ENCODE measurements at regions not wholly inside any gene's neighbourhood (a gene's known extent, or its start where the extent isn't known, plus 50 kb on each side); places are given as distances from the start of the nearest gene placed in this dataset.

DNA sequence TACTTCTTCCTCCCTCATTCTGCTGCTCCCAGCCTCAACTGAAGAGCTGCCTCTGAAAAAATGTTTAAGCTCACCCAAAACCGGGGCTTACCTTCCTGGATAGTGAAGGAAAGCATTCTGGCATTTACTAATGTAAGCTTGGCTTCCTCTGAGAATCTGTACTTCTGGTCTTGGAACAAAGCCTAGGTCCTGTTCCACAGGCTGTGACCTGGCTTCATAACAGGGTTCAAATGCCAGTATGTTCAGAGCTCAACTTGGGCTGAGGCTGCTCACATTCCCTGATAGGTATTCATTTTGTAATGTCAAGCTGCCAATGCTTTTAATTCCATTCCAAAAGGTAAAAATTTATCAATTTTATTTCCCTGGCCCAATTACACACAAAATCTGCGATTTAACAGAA is 411.7 kb upstream of the KCNN2 start:
- in situ Hi-C loops (cut with MboI; ENCODE audit: low sequenced_read_pairs) (no loop called here), intact Hi-C loops (cut with micrococcal nuclease) (no loop called here), dilution Hi-C loops (cut with HindIII; ENCODE audit: low sequenced_read_pairs, unreplicated experiment) (no loop called here)
- Histone ChIP-seq H3K56ac (ENCODE audit: extremely low read depth, insufficient read depth, low read length) (no peak overlapping the region), H2BK20ac (ENCODE audit: low read depth, low read length) (no peak overlapping the region), H3K27ac (ENCODE audit: insufficient read depth, low read length) (no peak overlapping the region), H4K8ac (ENCODE audit: low read depth in 2 of 2, low read length in 2 of 2) (no peak overlapping the region), H2BK120ac (ENCODE audit: low read depth, low read length) (no peak overlapping the region), H3K4ac (ENCODE audit: low read depth, low read length) (no peak overlapping the region), H4K91ac (ENCODE audit: insufficient read depth, low read depth, low read length) (no peak overlapping the region), H3K23ac (ENCODE audit: low read depth, low read length) (no peak overlapping the region), H3K4me2 (ENCODE audit: low read depth, low read length) (no peak overlapping the region), H3K79me1 (ENCODE audit: low read depth in 1 of 2, low read length in 2 of 2) (no peaks in the 10 kb centered on the region), H3K4me1 (ENCODE audit: control insufficient read depth, insufficient read depth, low read length) (no peaks in the 10 kb centered on the region), H2AK9ac (replicated peaks; ENCODE audit: low read depth, low read length, poor library complexity) (no peak overlapping the region), H2AK5ac (ENCODE audit: low read depth, low read length) (no peak overlapping the region), H3K27me3 (ENCODE audit: control insufficient read depth, insufficient read depth, low read length) (no peaks in the 10 kb centered on the region), H3K9me1 (ENCODE audit: insufficient read depth, low read length) (no peaks in the 10 kb centered on the region), H2BK15ac (ENCODE audit: low read depth, low read length) (no peak overlapping the region), H3K36me3 (ENCODE audit: control insufficient read depth, insufficient read depth, low read length) (no peaks in the 10 kb centered on the region), H3K9ac (ENCODE audit: low read depth, low read length) (no peak overlapping the region), H2AFZ (replicated peaks; ENCODE audit: low read length, poor library complexity) (no peak overlapping the region), H3K14ac (replicated peaks; ENCODE audit: low read depth, low read length) (no peak overlapping the region), H4K5ac (ENCODE audit: low read depth, low read length) (no peak overlapping the region), H3K9me3 (ENCODE audit: control insufficient read depth, insufficient read depth, low read length) (no peaks in the 10 kb centered on the region), H3K4me3 (ENCODE audit: insufficient read depth, low read depth, low read length) (no peak overlapping the region), H4K20me1 (ENCODE audit: insufficient read depth, low read length) (no peaks in the 10 kb centered on the region), H2BK5ac (ENCODE audit: low read depth, low read length, poor library complexity, severe bottlenecking) (no peak overlapping the region), H3K18ac (ENCODE audit: low read depth, low read length) (no peak overlapping the region)
- CTCF ChIA-PET = interaction anchor here (0.6 kb wide), 1 partner anchor 29 kb away, joined by 3 read pairs; no protein-coding TSS in a partner anchor
- ATAC-seq (ENCODE audit: low read depth) = no peak
- TF ChIP-seq POLR2A (IDR thresholded peaks at IDR 0.05; ENCODE audit: low read depth, low read length) (no peak), CHD1 (IDR thresholded peaks at IDR 0.05; ENCODE audit: low read depth, low read length) (no peak), ELK1 (IDR thresholded peaks at IDR 0.05; ENCODE audit: borderline replicate concordance, low read depth, low read length) (no peak), MAFK (IDR thresholded peaks at IDR 0.05; ENCODE audit: low read depth, low read length) (no peak), CEBPB (IDR thresholded peaks at IDR 0.05; ENCODE audit: low read depth, low read length) (no peak), FOS (IDR thresholded peaks at IDR 0.05; ENCODE audit: low read depth, low read length) (no peak), RCOR1 (IDR thresholded peaks at IDR 0.05; ENCODE audit: insufficient replicate concordance, low read length) (no peak), BHLHE40 (IDR thresholded peaks at IDR 0.05; ENCODE audit: low read depth, low read length) (no peak), USF2 (IDR thresholded peaks at IDR 0.05; ENCODE audit: low read depth, low read length) (no peak), RAD21 (IDR thresholded peaks at IDR 0.05; ENCODE audit: low read length) (no peak), MXI1 (IDR thresholded peaks at IDR 0.05; ENCODE audit: borderline replicate concordance, low read depth, low read length) (no peak), SMC3 (IDR thresholded peaks at IDR 0.05; ENCODE audit: low read depth, low read length) (no peak), RFX5 (IDR thresholded peaks at IDR 0.05; ENCODE audit: low read depth, low read length) (no peak), MAZ (IDR thresholded peaks at IDR 0.05; ENCODE audit: borderline replicate concordance, low read depth, low read length) (no peak), NFE2L2 (IDR thresholded peaks at IDR 0.05; ENCODE audit: low read depth, low read length) (no peak)
- TF ChIP-seq, protein P1, sequence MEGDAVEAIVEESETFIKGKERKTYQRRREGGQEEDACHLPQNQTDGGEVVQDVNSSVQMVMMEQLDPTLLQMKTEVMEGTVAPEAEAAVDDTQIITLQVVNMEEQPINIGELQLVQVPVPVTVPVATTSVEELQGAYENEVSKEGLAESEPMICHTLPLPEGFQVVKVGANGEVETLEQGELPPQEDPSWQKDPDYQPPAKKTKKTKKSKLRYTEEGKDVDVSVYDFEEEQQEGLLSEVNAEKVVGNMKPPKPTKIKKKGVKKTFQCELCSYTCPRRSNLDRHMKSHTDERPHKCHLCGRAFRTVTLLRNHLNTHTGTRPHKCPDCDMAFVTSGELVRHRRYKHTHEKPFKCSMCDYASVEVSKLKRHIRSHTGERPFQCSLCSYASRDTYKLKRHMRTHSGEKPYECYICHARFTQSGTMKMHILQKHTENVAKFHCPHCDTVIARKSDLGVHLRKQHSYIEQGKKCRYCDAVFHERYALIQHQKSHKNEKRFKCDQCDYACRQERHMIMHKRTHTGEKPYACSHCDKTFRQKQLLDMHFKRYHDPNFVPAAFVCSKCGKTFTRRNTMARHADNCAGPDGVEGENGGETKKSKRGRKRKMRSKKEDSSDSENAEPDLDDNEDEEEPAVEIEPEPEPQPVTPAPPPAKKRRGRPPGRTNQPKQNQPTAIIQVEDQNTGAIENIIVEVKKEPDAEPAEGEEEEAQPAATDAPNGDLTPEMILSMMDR (conservative IDR thresholded peaks at IDR 0.05; ENCODE audit: low read depth, low read length) = no peak
- no peak for DNase-seq
- POLR2A ChIA-PET (ENCODE audit: unreplicated experiment) = no interaction called here
- BruUV-seq (replicated peaks) = no TSS peak
- no CpG with 5 or more reads among the region's 2 CpGs for WGBS, 2 experiments (ENCODE audit: extremely low coverage in 2 of 2, insufficient read length in 1 of 2)
